SK-N-SH (cell line): ENCODE measurements at regions not wholly inside any gene's neighbourhood (a gene's known extent, or its start where the extent isn't known, plus 50 kb on each side); places are given as distances from the start of the nearest gene placed in this dataset.

Experiments used
- CTCF ChIA-PET: fragments of 300-600, 350-600 bp; formaldehyde crosslinking; extraction: SDS; loops from one replicate; lab custom pipeline; 2021; lab: Yijun Ruan, JAX
- POLR2A ChIA-PET: fragments of 350-600 bp; sonication (Branson Sonifier 250); formaldehyde crosslinking; extraction: SDS; loops from one replicate; lab custom pipeline; 2020; ENCODE audit warnings: antibody characterized with exemption, inconsistent platforms; lab: Yijun Ruan, JAX
- DNase-seq: peaks from one replicate; pipeline ENCODE4 v3.0.0; 2012
- H2AFZ ChIP-seq: fragments of 200-600 bp; sonication (generic); 2 replicates; pipeline ENCODE4 v1.8.1; 2016; ENCODE audit warnings: antibody characterized with exemption, mild to moderate bottlenecking, low read depth
- H3F3A ChIP-seq: fragments of 200-600 bp; sonication (generic); replicated peaks from 2 replicates; pipeline ENCODE3; 2016; ENCODE audit warnings: antibody characterized with exemption, mild to moderate bottlenecking; ENCODE audit not compliant: insufficient read depth
- H3K27ac ChIP-seq, 2 experiments: fragments of 200-500 bp in 1 of 2; fragments of 200-600 bp in 1 of 2; sonication (Bioruptor generic) in 1 of 2; sonication (generic), shearing (Covaris generic) in 1 of 2; 2 replicates each; pipeline versions ENCODE4 v1.5.1 to v1.6.1; 2014 to 2016; ENCODE audit warnings: low read depth in 2 of 2, inconsistent platforms in 1 of 2, low read length in 1 of 2, mild to moderate bottlenecking in 1 of 2, mixed read lengths in 1 of 2
- H3K27me3 ChIP-seq: fragments of 200-600 bp; sonication (generic), shearing (Covaris generic); 2 replicates; pipeline ENCODE4 v1.6.1; 2016; ENCODE audit warnings: mixed run types; ENCODE audit not compliant: insufficient read depth
- H3K36me3 ChIP-seq, 2 experiments: fragments of 200-500 bp in 1 of 2; fragments of 200-600 bp in 1 of 2; sonication (Bioruptor generic) in 1 of 2; sonication (generic) in 1 of 2; replicated peaks in 1 of 2; 2 replicates each; pipeline versions ENCODE3 to v1.5.1; 2014 to 2016; ENCODE audit warnings: low read length in 1 of 2, mild to moderate bottlenecking in 1 of 2; ENCODE audit not compliant: insufficient read depth in 2 of 2, control insufficient read depth in 1 of 2
- H3K4me1 ChIP-seq, 2 experiments: fragments of 200-500 bp in 1 of 2; fragments of 200-600 bp in 1 of 2; sonication (Bioruptor generic) in 1 of 2; sonication (generic), shearing (Covaris generic) in 1 of 2; 2 replicates each; pipeline versions ENCODE4 v1.5.1 to v1.6.1; 2014 to 2016; ENCODE audit warnings: low read depth in 1 of 2, low read length in 1 of 2, mixed run types in 1 of 2; ENCODE audit not compliant: insufficient read depth in 2 of 2, control insufficient read depth in 1 of 2
- H3K4me2 ChIP-seq: fragments of 200-600 bp; sonication (generic), shearing (Covaris generic); 2 replicates; pipeline ENCODE4 v1.6.1; 2017; ENCODE audit warnings: mixed run types
- H3K4me3 ChIP-seq, 2 experiments: fragments of 200-500 bp in 1 of 2; fragments of 200-600 bp in 1 of 2; sonication (Bioruptor generic) in 1 of 2; sonication (generic), shearing (Covaris generic) in 1 of 2; 2 replicates each; pipeline versions ENCODE4 v1.5.1 to v1.8.1; 2014 to 2016; ENCODE audit warnings: low read depth in 2 of 2, inconsistent platforms in 1 of 2, low read length in 1 of 2, mild to moderate bottlenecking in 1 of 2, mixed read lengths in 1 of 2, moderate library complexity in 1 of 2
- H3K79me2 ChIP-seq: fragments of 200-600 bp; sonication (generic); 2 replicates; pipeline ENCODE4 v1.8.1; 2017; ENCODE audit warnings: mild to moderate bottlenecking; ENCODE audit not compliant: insufficient read depth
- H3K9ac ChIP-seq: fragments of 200-600 bp; sonication (generic); 2 replicates; pipeline ENCODE4 v1.6.1; 2017; ENCODE audit warnings: mixed run types
- H3K9me2 ChIP-seq: fragments of 200-600 bp; sonication (generic); 2 replicates; pipeline ENCODE4 v1.6.1; 2017; ENCODE audit warnings: mixed run types
- H3K9me3 ChIP-seq: fragments of 200-600 bp; sonication (generic); 2 replicates; pipeline ENCODE4 v1.6.1; 2017; ENCODE audit warnings: mixed run types, mild to moderate bottlenecking, moderate library complexity
- H4K20me1 ChIP-seq: fragments of 200-600 bp; sonication (generic); 2 replicates; pipeline ENCODE4 v1.6.1; 2017; ENCODE audit warnings: mild to moderate bottlenecking, mixed run types; ENCODE audit not compliant: insufficient read depth
- CHD2 ChIP-seq: fragments of 150-350 bp; IDR thresholded peaks from 2 replicates; pipeline ENCODE4 v1.6.1; 2018; ENCODE audit warnings: low read length; ENCODE audit not compliant: partially characterized antibody
- FOSL2 ChIP-seq: IDR thresholded peaks from 2 replicates; pipeline ENCODE4 v1.4.0; 2012; ENCODE audit warnings: low read depth, mild to moderate bottlenecking, moderate library complexity, borderline replicate concordance
- FOXJ3 ChIP-seq: sonication (generic); formaldehyde crosslinking; IDR thresholded peaks from 2 replicates; pipeline ENCODE4 v1.5.1; 2020; ENCODE audit warnings: mild to moderate bottlenecking, missing genetic modification reagents
- FOXM1 ChIP-seq: IDR thresholded peaks from 2 replicates; pipeline ENCODE4 v1.4.0; 2012; ENCODE audit warnings: low read depth, mild to moderate bottlenecking
- JUND ChIP-seq: IDR thresholded peaks from 2 replicates; pipeline ENCODE4 v1.4.0; 2012
- MAX ChIP-seq: IDR thresholded peaks from 2 replicates; pipeline ENCODE4 v1.4.0; 2012; ENCODE audit warnings: low read depth
- MEF2A ChIP-seq: IDR thresholded peaks from 2 replicates; pipeline ENCODE4 v1.4.0; 2012; ENCODE audit warnings: low read depth, borderline replicate concordance
- MXI1 ChIP-seq: IDR thresholded peaks from 2 replicates; pipeline ENCODE4 v1.6.1; 2012; ENCODE audit warnings: mild to moderate bottlenecking, low read depth, low read length, improper control_type of control experiment
- NFIC ChIP-seq: IDR thresholded peaks from 2 replicates; pipeline ENCODE4 v1.4.0; 2012; ENCODE audit warnings: borderline replicate concordance
- NRF1 ChIP-seq: IDR thresholded peaks from 2 replicates; pipeline ENCODE4 v1.6.1; 2012; ENCODE audit warnings: low read depth, mild to moderate bottlenecking, low read length
- RAD21 ChIP-seq: IDR thresholded peaks from 2 replicates; pipeline ENCODE4 v1.6.1; 2012; ENCODE audit warnings: mild to moderate bottlenecking, low read length
- RCOR1 ChIP-seq: fragments of 150-350 bp; IDR thresholded peaks from 2 replicates; pipeline ENCODE4 v1.6.1; 2017; ENCODE audit warnings: antibody characterized with exemption, low read length
- RXRA ChIP-seq: IDR thresholded peaks from 2 replicates; pipeline ENCODE4 v1.4.0; 2012; ENCODE audit warnings: low read depth, mild to moderate bottlenecking, borderline replicate concordance
- SIN3A ChIP-seq: IDR thresholded peaks from 2 replicates; pipeline ENCODE4 v1.6.1; 2012; ENCODE audit warnings: low read depth, mild to moderate bottlenecking, low read length, moderate library complexity, borderline replicate concordance
- SMC3 ChIP-seq: IDR thresholded peaks from 2 replicates; pipeline ENCODE4 v1.6.1; 2012; ENCODE audit warnings: low read depth, low read length, improper control_type of control experiment
- TCF12 ChIP-seq: IDR thresholded peaks from 2 replicates; pipeline ENCODE4 v1.4.0; 2012
- TEAD4 ChIP-seq: IDR thresholded peaks from 2 replicates; pipeline ENCODE4 v1.4.0; 2012; ENCODE audit warnings: mild to moderate bottlenecking, borderline replicate concordance; ENCODE audit not compliant: insufficient read depth
- YY1 ChIP-seq: IDR thresholded peaks from 2 replicates; pipeline ENCODE4 v1.4.0; 2012; ENCODE audit warnings: low read depth, mild to moderate bottlenecking
- ZBTB33 ChIP-seq: IDR thresholded peaks from 2 replicates; pipeline ENCODE4 v1.4.0; 2012; ENCODE audit warnings: low read depth, borderline replicate concordance
- WGBS: methylation state at CpG from one replicate; pipeline ENCODE4 v1.1.6; 2017; ENCODE audit warnings: low lambda C conversion rate; 5-methylcytosine and 5-hydroxymethylcytosine counted together
- TF ChIP-seq, protein P1 (sequence below): fragments of 200-600 bp; sonication (generic); IDR thresholded peaks from 2 replicates; pipeline ENCODE4 v1.6.1; 2017; ENCODE audit warnings: antibody characterized with exemption, mild to moderate bottlenecking, moderate library complexity
- TF ChIP-seq, protein P2 (sequence below): IDR thresholded peaks from 2 replicates; pipeline ENCODE4 v1.6.1; 2012; ENCODE audit warnings: mild to moderate bottlenecking, low read depth, low read length, moderate library complexity

GRCh38 chr4:159904906-159905305, 802.0 kb downstream of the RAPGEF2 start:
- Histone ChIP-seq H3K27me3 (no peaks in the 10 kb centered on the region), H3K36me3 (no peaks in the 10 kb centered on the region), H2AFZ (no peak overlapping the region), H3K9me2 (no peaks in the 10 kb centered on the region), H3K27ac (no peak overlapping the region), H4K20me1 (no peaks in the 10 kb centered on the region), H3K4me2 (no peak overlapping the region), H3K79me2 (no peaks in the 10 kb centered on the region), H3K9ac (no peak overlapping the region), H3K9me3 (no peaks in the 10 kb centered on the region), H3K4me1 (no peaks in the 10 kb centered on the region; a peak in 2 of 4 replicates), H3K4me3 (no peak overlapping the region), H3F3A (no peaks in the 10 kb centered on the region)
- no peak for DNase-seq
- TF ChIP-seq, protein P1, sequence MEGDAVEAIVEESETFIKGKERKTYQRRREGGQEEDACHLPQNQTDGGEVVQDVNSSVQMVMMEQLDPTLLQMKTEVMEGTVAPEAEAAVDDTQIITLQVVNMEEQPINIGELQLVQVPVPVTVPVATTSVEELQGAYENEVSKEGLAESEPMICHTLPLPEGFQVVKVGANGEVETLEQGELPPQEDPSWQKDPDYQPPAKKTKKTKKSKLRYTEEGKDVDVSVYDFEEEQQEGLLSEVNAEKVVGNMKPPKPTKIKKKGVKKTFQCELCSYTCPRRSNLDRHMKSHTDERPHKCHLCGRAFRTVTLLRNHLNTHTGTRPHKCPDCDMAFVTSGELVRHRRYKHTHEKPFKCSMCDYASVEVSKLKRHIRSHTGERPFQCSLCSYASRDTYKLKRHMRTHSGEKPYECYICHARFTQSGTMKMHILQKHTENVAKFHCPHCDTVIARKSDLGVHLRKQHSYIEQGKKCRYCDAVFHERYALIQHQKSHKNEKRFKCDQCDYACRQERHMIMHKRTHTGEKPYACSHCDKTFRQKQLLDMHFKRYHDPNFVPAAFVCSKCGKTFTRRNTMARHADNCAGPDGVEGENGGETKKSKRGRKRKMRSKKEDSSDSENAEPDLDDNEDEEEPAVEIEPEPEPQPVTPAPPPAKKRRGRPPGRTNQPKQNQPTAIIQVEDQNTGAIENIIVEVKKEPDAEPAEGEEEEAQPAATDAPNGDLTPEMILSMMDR = no peak
- TF ChIP-seq FOSL2 = no peak
- no peak for TF ChIP-seq RCOR1
- TF ChIP-seq JUND = no peak
- no peak for TF ChIP-seq MAX
- TF ChIP-seq SMC3 = no peak
- no peak for TF ChIP-seq MEF2A
- TF ChIP-seq RAD21 = no peak
- no peak for TF ChIP-seq ZBTB33
- TF ChIP-seq SIN3A = no peak
- TF ChIP-seq YY1 = no peak
- no peak for TF ChIP-seq TCF12
- TF ChIP-seq MXI1 = no peak
- TF ChIP-seq FOXM1 = no peak
- no peak for TF ChIP-seq NRF1
- CTCF ChIA-PET = no interaction called here
- POLR2A ChIA-PET = no interaction called here
- 11% methylated on average over 2 of the region's 2 CpGs for WGBS

DNA sequence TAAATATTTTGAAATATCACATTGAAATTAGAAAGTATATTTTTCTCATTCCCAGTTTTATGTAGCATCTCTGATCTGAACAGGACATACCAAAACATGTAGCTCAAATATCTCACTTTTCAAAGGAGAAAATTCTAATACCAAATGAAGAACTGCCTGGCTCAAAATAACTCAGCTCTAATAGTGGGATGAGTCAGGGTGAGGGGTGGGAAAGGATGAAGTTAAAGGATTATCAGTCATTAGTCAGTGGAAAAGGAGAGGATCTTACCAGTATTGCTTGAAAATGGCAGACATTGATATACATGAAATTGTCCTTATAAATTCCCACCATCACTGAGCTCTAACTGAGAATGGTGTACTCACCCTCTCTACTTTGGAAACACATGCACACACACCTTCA, 803.2 kb downstream of the RAPGEF2 start:
- H2AFZ ChIP-seq = no peak overlapping the region
- ChIA-PET POLR2A (no interaction called here), CTCF (no interaction called here)
- H3K4me3 ChIP-seq = no peak overlapping the region
- H3K9me3 ChIP-seq = no peaks in the 10 kb centered on the region
- no peak overlapping the region for H3K27ac ChIP-seq
- no peak overlapping the region for H3K9ac ChIP-seq
- no peaks in the 10 kb centered on the region; a peak in 2 of 4 replicates for H3K4me1 ChIP-seq
- H3K9me2 ChIP-seq = no peaks in the 10 kb centered on the region
- no peaks in the 10 kb centered on the region for H3F3A ChIP-seq
- no peaks in the 10 kb centered on the region for H3K79me2 ChIP-seq
- H3K4me2 ChIP-seq = no peak overlapping the region
- H3K27me3 ChIP-seq = no peaks in the 10 kb centered on the region
- H3K36me3 ChIP-seq = no peaks in the 10 kb centered on the region
- DNase-seq = no peak
- H4K20me1 ChIP-seq = no peaks in the 10 kb centered on the region
- TF ChIP-seq ZBTB33 (no peak), RXRA (no peak), TEAD4 (no peak), FOXJ3 (CRISPR knock-in tag) (no peak), NFIC (no peak), CHD2 (no peak), MXI1 (no peak), TCF12 (no peak), FOXM1 (no peak)
- TF ChIP-seq, protein P2, sequence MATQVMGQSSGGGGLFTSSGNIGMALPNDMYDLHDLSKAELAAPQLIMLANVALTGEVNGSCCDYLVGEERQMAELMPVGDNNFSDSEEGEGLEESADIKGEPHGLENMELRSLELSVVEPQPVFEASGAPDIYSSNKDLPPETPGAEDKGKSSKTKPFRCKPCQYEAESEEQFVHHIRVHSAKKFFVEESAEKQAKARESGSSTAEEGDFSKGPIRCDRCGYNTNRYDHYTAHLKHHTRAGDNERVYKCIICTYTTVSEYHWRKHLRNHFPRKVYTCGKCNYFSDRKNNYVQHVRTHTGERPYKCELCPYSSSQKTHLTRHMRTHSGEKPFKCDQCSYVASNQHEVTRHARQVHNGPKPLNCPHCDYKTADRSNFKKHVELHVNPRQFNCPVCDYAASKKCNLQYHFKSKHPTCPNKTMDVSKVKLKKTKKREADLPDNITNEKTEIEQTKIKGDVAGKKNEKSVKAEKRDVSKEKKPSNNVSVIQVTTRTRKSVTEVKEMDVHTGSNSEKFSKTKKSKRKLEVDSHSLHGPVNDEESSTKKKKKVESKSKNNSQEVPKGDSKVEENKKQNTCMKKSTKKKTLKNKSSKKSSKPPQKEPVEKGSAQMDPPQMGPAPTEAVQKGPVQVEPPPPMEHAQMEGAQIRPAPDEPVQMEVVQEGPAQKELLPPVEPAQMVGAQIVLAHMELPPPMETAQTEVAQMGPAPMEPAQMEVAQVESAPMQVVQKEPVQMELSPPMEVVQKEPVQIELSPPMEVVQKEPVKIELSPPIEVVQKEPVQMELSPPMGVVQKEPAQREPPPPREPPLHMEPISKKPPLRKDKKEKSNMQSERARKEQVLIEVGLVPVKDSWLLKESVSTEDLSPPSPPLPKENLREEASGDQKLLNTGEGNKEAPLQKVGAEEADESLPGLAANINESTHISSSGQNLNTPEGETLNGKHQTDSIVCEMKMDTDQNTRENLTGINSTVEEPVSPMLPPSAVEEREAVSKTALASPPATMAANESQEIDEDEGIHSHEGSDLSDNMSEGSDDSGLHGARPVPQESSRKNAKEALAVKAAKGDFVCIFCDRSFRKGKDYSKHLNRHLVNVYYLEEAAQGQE = no peak
